ENCODE measurements at regions not wholly inside any gene's neighbourhood (a gene's known extent, or its start where the extent isn't known, plus 50 kb on each side); places are given as distances from the start of the nearest gene placed in this dataset.
"Not testable (repeated sequence)": the region's sequence is repeated elsewhere in the genome, so short reads cannot be mapped to it uniquely, and the experiment has no call there.

- not testable (repeated sequence) for TF ChIP-seq CTCF, POLR2A, EP300 (IDR thresholded peaks at IDR 0.05)
Measured at GRCh38 chr15:34528055-34528754, 55.2 kb downstream of the GOLGA8B start.

Measured in ovary (tissue), 3 donors.